RWPE1 (cell line): ENCODE measurements at regions not wholly inside any gene's neighbourhood (a gene's known extent, or its start where the extent isn't known, plus 50 kb on each side); places are given as distances from the start of the nearest gene placed in this dataset.
"Not testable (repeated sequence)": the region's sequence is repeated elsewhere in the genome, so short reads cannot be mapped to it uniquely, and the experiment has no call there.

Experiments
- CTCF ChIA-PET: fragments of 350-600 bp; sonication (Branson Sonifier 250); formaldehyde crosslinking; extraction: SDS; loops from one replicate; lab custom pipeline; 2021; lab: Yijun Ruan, JAX
- POLR2A ChIA-PET: fragments of 400-600 bp; formaldehyde crosslinking; extraction: SDS; loops from one replicate; lab custom pipeline; 2020; ENCODE audit warnings: antibody characterized with exemption; ENCODE audit not compliant: low non-redundant PET; lab: Yijun Ruan, JAX
- DNase-seq: peaks from one replicate; pipeline ENCODE4 v3.0.0; 2012; ENCODE audit warnings: low spot score
- H3K27ac ChIP-seq: fragments of 450-650 bp; 2 replicates; pipeline ENCODE4 v1.5.1; 2017
- CTCF ChIP-seq: fragments of 450-650 bp; conservative IDR thresholded peaks from 2 replicates; pipeline ENCODE4 v1.5.1; 2017; ENCODE audit warnings: low read depth, mild to moderate bottlenecking

GRCh38 chr21:35814858-35815619 lies 245.3 kb downstream of the SETD4 start:
- H3K27ac ChIP-seq, result no peak overlapping the region
- ChIA-PET CTCF (interaction anchor here (0.6 kb wide), 1 partner anchor 155 kb away, joined by 3 read pairs; no protein-coding TSS in a partner anchor), POLR2A (no interaction called here)
- TF ChIP-seq CTCF, result no peak
- no peak for DNase-seq

- DNase-seq, result no peak
- no peak overlapping the region for H3K27ac ChIP-seq
- ChIA-PET POLR2A (no interaction called here), CTCF (no interaction called here)
- TF ChIP-seq CTCF, result no peak
Measured at GRCh38 chr21:35812679-35813078, 247.6 kb downstream of the SETD4 start.

GRCh38 chr21:35811191-35811806 lies 249.0 kb downstream of the SETD4 start:
- POLR2A ChIA-PET, result no interaction called here
- CTCF ChIA-PET, result no interaction called here
- no peak overlapping the region for H3K27ac ChIP-seq
- no peak for DNase-seq
- no peak for TF ChIP-seq CTCF

GRCh38 chr21:35810431-35810970 lies 249.8 kb downstream of the SETD4 start:
- no peak overlapping the region for H3K27ac ChIP-seq
- POLR2A ChIA-PET, result no interaction called here
- no peak for DNase-seq
- CTCF ChIA-PET, result no interaction called here
- TF ChIP-seq CTCF, result no peak

GRCh38 chr21:35801391-35801790 lies 258.9 kb downstream of the SETD4 start:
- no peak for DNase-seq
- no peak overlapping the region for H3K27ac ChIP-seq
- no peak for TF ChIP-seq CTCF
- POLR2A ChIA-PET, result no interaction called here
- CTCF ChIA-PET, result no interaction called here

- CTCF ChIA-PET, DNase-seq, H3K27ac ChIP-seq, POLR2A ChIA-PET: not testable (repeated sequence)
Measured at GRCh38 chr21:35800796-35801385, 259.4 kb downstream of the SETD4 start.
